ENCODE measurements at regions not wholly inside any gene's neighbourhood (a gene's known extent, or its start where the extent isn't known, plus 50 kb on each side); places are given as distances from the start of the nearest gene placed in this dataset.
"Not testable (repeated sequence)": the region's sequence is repeated elsewhere in the genome, so short reads cannot be mapped to it uniquely, and the experiment has no call there.

GRCh38 chr14:48690349-48690748 is 895.8 kb downstream of the RPS29 start:
- no peak for DNase-seq

- no peak for DNase-seq
Observed at GRCh38 chr14:48686650-48687049, 899.5 kb downstream of the RPS29 start.

DNA sequence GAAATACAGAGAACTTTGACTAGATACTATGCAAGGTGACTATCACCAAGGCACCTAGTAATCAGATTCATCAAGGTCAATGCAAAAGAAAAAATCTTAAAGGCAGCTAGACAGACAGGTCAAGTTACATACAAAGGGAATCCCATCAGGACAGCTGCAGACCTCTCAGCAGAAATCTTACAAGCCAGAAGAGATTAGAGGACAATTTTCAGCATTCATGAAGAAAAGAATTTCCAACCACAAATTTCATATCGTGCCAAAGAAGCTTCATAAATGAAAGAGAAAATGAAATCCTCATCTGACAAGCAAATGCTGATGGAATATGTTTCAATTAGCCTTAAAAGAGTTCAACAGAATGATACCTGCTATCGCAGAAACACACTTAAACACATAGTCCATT is 913.7 kb downstream of the RPS29 start:
- DNase-seq: no peak

DNA sequence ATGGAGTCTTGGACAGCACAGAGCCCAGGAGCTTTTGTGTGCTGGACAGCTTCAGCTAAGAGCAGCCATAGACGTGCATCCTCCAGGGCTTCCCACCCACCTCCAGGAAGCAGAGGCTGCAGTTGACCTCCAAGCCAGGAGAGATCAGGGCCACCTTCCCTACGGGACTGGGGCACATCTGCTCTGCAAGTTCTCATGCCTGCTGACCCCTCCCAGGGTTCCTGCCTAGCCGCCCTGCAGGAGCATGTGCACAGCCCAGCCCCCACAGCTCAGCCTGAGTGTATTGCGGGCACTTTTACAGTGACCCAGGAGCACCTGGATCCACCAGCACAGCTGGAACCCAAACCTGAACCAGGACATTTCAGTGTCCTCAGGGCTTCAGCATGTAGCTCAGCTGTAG is 915.2 kb downstream of the RPS29 start:
- no peak for DNase-seq

DNA sequence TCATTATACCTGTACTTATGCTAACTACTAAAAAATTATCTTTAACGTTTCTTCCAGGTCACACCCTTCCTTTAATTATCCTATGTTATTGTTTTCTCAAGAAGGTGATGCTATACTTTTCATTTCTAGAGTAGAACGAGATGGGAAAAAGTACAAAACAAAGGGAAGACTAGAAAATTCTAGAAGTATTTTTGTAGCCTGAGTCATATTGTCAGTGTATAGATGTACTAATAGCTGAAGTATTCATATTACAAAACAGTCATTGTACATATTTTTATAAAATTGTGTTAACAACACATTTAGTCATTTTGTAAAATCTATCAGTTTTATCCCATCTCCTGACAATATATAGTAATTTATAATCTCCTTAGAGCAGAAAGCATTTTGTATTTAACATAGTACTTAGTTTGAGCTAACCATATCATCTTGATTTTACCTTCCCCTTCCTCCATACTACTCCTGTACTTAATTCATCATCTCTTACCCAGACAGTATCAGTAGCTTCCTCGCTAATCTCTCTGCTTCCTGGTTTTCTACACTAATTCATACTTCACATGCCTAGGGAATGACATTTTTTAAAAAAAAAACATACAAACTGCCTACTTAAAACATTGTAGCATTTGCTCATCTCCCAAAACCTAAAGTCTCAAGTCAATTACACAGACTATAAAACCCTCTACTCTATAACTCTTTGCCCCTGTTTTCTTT is 920.9 kb downstream of the RPS29 start:
- DNase-seq: no peak

DNA sequence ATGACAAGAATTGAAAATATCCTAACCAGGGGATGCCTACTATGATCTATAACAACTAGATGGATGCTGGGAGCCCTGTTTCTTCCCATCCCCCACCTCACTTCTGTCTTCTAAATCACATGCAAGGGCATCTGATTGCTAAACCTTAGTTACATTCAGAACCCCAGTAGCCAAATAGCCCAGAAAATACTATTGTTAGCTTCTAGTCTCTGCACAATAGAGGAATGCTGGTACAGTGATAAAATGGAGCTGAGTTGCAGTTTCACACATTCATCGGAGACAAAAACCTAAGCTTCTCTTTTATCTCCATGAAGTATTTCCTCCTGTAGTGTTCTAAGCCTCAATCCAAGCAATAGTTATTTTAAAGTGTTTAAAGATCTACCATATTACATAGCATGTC is 942.9 kb downstream of the RPS29 start:
- no peak for DNase-seq

DNA sequence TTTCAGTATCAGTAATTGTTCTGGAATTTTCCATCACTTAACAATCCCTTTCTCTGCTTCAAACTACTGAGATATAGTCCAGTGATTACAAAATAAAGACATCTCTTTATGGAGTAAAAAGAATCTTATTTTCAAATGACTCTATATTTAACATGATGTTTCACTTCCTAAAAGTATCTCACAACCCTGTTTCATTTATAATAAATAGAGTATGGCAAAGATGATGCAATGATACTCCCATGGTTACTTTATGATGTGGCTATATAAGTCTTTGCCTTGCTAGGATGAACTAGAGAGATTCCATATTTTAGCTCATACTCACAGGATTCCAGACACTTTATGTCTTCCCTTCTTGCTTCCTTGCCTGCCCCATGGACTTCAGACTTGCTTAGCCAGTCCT is 953.5 kb upstream of the MDGA2 start:
- DNase-seq: no peak

DNA sequence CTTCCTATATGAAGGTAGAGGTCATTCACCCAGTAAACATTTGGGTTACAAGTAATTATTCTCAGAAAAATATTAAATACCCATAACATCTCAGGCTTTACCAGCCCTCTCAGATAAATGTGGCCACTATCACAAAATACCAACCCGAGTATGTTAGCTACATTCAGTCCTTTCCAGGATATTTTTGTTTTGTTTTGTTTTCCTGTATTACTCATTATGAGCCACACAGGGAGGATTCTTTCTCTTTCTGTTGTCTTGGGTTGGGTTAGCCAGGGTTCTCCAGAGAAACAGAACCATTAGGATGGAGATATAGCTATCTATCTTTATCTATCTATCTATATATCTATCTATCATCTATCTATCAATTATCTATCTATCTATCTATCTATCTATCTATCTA is 947.6 kb upstream of the MDGA2 start:
- DNase-seq: no peak

DNA sequence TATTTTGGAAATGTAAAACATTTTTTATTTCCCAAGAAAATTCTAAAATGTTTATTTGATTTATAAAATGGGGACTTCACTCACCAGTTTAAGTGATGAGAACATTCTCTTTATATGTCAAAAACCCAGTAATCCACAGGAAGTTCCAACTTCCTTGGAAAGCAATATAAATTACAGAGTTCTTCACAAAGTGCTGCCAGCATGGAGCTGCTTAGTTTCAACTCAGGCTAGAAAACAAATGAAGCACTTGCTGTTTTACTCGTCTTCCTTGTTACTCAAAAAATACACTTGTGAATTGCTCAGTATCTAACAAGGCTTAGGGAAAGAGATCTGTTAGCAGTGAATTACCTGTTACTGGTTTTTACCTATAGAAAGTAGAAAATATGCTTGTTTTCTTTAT is 942.7 kb upstream of the MDGA2 start:
- DNase-seq: no peak

- DNase-seq: no peak
Observed at GRCh38 chr14:48616931-48617330, 941.5 kb upstream of the MDGA2 start.

DNA sequence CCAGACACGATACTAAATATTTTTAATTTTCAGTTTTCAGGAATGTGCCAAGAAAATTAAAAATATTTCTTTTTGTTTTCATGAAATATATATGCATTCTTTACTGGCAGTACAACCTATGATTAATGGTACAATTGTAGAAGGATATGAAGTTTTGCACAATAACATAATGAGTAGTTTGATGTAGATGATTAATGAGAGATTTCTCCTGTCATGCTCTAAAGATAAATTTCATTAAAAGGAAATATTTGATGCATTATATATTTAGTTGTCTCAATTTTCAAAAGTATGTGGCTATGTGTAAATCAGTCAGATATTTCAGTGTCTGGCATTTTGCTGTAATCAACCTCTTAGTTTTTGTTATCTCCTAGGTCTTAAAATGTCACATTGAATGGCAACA is 940.2 kb upstream of the MDGA2 start:
- DNase-seq: no peak

GRCh38 chr14:48614003-48614402 is 938.6 kb upstream of the MDGA2 start:
- no peak for DNase-seq

- not testable (repeated sequence) for DNase-seq
Observed at GRCh38 chr14:48606960-48607359, 931.6 kb upstream of the MDGA2 start.

- DNase-seq: no peak
Observed at GRCh38 chr14:48598458-48598857, 923.1 kb upstream of the MDGA2 start.

DNA sequence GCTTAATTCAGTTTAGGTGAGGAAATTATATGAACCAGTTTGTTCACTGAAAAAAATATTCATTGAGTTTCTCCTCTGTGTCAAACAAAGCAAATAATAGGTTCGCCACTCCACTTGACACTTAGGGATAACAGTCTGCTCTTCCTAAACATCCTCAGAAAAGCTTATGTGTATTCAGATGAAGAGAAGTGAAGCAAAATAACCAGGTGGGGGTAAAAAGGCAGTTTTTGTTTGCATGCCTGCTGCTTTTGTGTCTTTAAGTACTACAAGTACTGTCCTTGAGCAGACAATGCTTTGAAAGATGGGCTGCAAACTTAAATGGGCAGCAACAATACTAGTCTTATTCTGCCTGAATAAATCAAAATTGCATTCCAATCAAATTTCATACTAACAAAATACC is 910.7 kb upstream of the MDGA2 start:
- no peak for DNase-seq

GRCh38 chr14:48584031-48584430 is 908.6 kb upstream of the MDGA2 start:
- no peak for DNase-seq

- DNase-seq: no peak
Observed at GRCh38 chr14:48582938-48583337, 907.5 kb upstream of the MDGA2 start.

DNA sequence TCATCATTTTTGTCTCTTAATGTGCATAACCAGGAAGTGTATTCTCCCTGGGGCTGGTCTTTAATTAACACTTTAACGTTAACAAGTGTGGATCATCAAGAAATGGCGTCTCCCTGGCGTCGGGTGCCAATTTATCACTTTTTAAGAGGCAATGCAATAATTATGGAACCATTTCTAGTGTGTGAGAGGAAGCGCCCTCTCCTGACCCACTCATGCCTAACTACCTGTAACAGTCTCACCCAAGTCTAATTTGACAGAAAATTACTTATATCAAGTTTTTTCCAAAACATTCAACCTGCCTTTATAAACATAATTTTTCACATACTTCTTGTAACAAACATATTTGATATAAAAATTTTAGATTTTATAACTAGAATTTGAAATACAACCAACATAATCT is 905.3 kb upstream of the MDGA2 start:
- DNase-seq: no peak

- no peak for DNase-seq
Observed at GRCh38 chr14:48575772-48576171, 900.4 kb upstream of the MDGA2 start.

DNA sequence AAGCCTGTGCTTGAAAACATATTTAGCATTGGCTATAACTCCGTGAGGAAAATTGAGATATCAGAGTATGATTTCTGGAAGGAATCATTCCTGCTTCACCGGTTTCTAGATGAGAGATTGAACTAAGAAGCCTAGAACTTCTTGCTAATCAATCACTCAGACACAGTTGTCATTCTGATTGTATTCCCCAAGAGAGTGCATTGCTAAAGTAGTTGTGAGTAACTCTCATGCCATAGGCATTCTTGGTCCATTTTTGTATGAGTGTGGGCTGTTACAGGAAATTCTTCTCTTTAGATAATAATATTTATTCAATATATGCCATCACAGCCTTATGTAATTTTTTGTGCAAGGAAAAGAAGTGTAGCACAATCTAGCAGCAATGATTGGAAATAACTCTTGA is 893.3 kb upstream of the MDGA2 start:
- DNase-seq: no peak

DNA sequence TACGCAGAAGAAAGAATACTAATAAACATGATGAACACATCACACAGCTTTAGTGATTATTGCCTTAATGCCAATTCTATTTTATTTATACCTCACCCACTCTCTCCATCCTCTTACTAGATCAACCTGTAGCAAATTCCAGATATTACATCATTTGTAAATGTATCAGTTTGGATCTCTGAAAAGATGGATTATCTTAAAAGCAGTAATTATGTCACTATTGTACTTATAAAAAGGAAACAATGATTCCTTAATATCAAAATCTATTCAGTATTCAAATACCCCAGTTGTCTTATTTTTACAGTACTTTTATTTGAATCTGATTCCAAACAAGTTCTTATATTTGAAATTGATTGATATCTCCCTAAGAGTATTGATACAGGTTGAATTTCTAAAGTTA is 892.8 kb upstream of the MDGA2 start:
- no peak for DNase-seq

GRCh38 chr14:48563489-48563888 is 888.1 kb upstream of the MDGA2 start:
- no peak for DNase-seq

DNA sequence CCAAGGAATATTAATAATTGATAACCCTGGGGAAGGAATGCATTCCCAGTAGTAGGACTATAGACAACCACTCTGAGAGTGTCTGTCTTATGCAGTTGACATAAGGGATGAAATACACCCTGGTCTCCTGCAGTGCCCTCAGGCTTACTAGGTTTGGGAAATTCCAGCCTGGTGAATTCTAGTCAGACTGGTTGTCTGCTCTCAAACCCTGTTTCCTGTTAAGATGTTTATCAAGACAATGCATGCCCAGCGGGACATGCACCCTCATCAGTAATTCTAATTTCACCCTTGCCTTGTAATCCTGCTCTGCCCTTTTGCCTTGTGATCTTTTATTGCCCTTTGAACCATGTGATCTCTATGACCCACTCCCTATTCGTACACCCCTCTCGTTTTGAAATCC is 886.0 kb upstream of the MDGA2 start:
- not testable (repeated sequence) for DNase-seq

DNA sequence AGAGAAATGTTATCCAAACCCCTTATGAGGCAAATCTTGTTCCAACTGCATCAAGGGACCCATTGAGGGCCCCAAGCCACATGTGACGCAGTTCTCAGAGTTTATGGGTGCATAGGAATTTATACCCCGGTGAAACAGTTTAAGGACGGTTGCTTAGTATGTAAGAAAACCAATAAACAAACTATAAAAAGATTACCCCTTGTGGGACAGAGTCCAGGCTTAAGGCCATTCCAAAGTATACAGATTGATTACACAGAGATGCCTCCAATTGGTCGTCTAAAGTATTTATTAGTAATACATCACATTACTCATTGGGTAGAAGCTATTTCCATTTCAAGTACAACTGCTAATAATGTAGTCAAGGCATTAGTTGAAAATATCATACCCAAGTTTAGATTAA is 885.0 kb upstream of the MDGA2 start:
- DNase-seq: no peak

DNA sequence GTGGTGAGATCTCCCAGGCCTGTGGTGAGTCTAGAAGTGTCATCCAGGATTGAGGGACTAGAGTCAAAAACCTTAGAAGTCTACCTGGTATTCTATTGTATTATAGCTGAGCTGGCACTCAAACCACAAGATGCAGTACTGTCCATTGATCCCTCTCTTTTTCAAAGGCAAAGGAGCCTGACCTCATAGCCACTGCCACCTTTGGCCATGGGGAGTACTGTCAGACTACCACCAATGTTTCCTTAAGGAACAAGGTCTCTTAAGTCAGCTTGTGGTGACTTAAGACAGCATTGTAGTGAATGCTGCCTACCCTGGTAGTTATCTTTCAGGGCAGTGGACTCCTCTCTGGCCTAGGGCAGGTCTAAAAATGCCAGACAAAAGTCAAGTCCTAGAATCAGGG is 878.0 kb upstream of the MDGA2 start:
- no peak for DNase-seq

- DNase-seq: no peak
Observed at GRCh38 chr14:48546996-48547395, 871.6 kb upstream of the MDGA2 start.

Measured in activated naive CD4-positive, alpha-beta T cell treated with anti-CD3 and anti-CD28 coated beads, Interleukin-2, amount 50 U/mL, for 16 hours (primary cell).